Breast epithelium (tissue), 3 donors: ENCODE measurements at regions not wholly inside any gene's neighbourhood (a gene's known extent, or its start where the extent isn't known, plus 50 kb on each side); places are given as distances from the start of the nearest gene placed in this dataset.

Source experiments
- POLR2A ChIP-seq: fragments of 450-650 bp; IDR thresholded peaks from one replicate; pipeline ENCODE4 v1.6.1; 2016; ENCODE audit warnings: antibody characterized with exemption, mild to moderate bottlenecking, moderate library complexity
- POLR2AphosphoS5 ChIP-seq, 3 donors: sonication (generic); formaldehyde crosslinking; IDR thresholded peaks; one replicate each; pipeline ENCODE4 v1.6.1; 2017; ENCODE audit warnings: antibody characterized with exemption in 3 of 3
- TF ChIP-seq, protein P1 (sequence below), 3 donors: fragments of 450-650 bp; IDR thresholded peaks; one replicate each; pipeline ENCODE4 v1.5.1; 2016 to 2017; ENCODE audit warnings: antibody characterized with exemption in 3 of 3, mild to moderate bottlenecking in 3 of 3, moderate library complexity in 3 of 3

DNA sequence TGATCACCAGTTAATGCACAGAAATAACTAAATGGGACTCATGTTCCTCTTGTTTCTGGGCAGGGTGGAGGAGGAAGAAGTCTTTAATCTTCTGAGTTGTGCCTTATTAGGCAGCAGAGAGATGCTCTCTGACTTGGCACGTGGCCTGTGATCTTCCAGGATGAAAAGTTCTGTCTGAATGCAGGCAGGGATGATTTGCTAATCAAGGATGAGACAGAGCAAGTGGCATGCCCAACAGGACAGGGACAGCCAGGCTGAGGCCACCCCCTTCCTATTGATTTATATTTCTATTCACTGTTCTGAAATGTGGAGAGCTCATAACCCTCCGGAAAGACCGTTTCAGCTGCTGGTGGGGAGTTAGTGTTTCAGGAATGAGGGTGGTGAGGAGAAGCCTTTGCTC is 477.8 kb upstream of the CAMK1G start:
- TF ChIP-seq, protein P1, sequence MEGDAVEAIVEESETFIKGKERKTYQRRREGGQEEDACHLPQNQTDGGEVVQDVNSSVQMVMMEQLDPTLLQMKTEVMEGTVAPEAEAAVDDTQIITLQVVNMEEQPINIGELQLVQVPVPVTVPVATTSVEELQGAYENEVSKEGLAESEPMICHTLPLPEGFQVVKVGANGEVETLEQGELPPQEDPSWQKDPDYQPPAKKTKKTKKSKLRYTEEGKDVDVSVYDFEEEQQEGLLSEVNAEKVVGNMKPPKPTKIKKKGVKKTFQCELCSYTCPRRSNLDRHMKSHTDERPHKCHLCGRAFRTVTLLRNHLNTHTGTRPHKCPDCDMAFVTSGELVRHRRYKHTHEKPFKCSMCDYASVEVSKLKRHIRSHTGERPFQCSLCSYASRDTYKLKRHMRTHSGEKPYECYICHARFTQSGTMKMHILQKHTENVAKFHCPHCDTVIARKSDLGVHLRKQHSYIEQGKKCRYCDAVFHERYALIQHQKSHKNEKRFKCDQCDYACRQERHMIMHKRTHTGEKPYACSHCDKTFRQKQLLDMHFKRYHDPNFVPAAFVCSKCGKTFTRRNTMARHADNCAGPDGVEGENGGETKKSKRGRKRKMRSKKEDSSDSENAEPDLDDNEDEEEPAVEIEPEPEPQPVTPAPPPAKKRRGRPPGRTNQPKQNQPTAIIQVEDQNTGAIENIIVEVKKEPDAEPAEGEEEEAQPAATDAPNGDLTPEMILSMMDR (IDR thresholded peaks at IDR 0.05): no peak
- no peak for TF ChIP-seq POLR2A
- TF ChIP-seq POLR2AphosphoS5 (IDR thresholded peaks at IDR 0.05): no peak
